GM19397 (cell line): ENCODE measurements at regions not wholly inside any gene's neighbourhood (a gene's known extent, or its start where the extent isn't known, plus 50 kb on each side); places are given as distances from the start of the nearest gene placed in this dataset.

Source experiments
- ATAC-seq: cut with Tn5 transposase; IDR thresholded peaks from one replicate; pipeline ENCODE4 v1.9.1; 2021; ENCODE audit warnings: mild to moderate bottlenecking, moderate library complexity; ENCODE audit not compliant: unreplicated experiment

DNA sequence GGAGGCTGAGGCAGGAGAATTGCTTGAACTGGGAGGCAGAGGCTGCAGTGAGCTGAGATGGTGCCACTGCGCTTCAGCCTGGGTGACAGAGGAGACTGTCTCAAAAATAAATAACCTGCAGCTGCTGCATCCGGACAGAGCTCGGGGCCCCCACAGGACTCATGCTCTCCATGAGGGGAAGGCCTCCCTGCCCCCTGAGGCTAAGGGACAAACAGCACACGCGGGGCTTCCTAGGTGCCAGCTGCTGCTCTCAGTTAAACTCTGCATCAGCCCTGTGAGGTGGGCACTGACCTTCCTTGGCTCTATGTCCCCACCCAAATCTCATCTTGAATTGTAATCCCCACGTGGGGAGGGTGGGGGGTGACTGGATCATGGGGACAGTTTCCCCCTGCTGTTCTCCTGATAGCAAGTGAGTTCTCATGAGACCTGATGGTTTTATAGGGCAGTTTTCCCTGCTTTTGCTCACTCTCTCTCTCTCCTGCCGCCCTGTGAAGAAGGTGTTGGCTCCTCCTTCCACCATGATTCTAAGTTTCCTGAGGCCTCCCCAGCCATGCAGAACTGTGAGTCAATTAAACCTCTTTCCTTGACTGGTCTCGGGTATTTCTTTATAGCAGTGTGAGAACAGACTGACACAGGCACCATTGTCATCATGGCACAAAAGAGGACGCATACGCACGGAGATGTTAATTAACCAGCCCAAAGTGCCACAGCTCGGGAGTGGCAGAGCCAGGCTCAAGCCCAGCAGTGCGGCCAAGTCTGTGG, 49.9 kb upstream of the TAF1B start:
- no peak for ATAC-seq
